ENCODE measurements at regions not wholly inside any gene's neighbourhood (a gene's known extent, or its start where the extent isn't known, plus 50 kb on each side); places are given as distances from the start of the nearest gene placed in this dataset.
"Not testable (repeated sequence)": the region's sequence is repeated elsewhere in the genome, so short reads cannot be mapped to it uniquely, and the experiment has no call there.

- no peak overlapping the region for H3K4me2 ChIP-seq (replicated peaks; ENCODE audit: low read depth, low read length, poor library complexity, severe bottlenecking)
- ATAC-seq (ENCODE audit: low read depth) (no peak), DNase-seq (no peak)
- POLR2A ChIA-PET: no interaction called here
- WGBS (ENCODE audit: insufficient coverage): 100% methylated on average over 2 of the region's 4 CpGs
- H3K9ac ChIP-seq (ENCODE audit: low read length): no peak overlapping the region
- CTCF ChIA-PET: no interaction called here
- peaks cover 2% of the 10 kb centered on the region for H3K4me1 Mint-ChIP-seq
- H3K9me3 ChIP-seq (ENCODE audit: control extremely low read depth in 1 of 3, control insufficient read depth in 2 of 3, insufficient read depth in 1 of 3, low read length in 2 of 3): no peaks in the 10 kb centered on the region
- peaks cover 1% of the 10 kb centered on the region in 2 donors for H3K4me1 ChIP-seq (ENCODE audit: control insufficient read depth in 2 of 2, insufficient read depth in 2 of 2, low read length in 2 of 2)
- H3K9me3 Mint-ChIP-seq (ENCODE audit: insufficient read depth): no peaks in the 10 kb centered on the region
- H2AFZ ChIP-seq (ENCODE audit: insufficient read depth, low read depth, low read length, poor library complexity, severe bottlenecking): no peak overlapping the region
- no peak overlapping the region for H3K27ac Mint-ChIP-seq
- H3K4me3 ChIP-seq (ENCODE audit: control extremely low read depth in 1 of 5, extremely low read depth in 1 of 5, insufficient read depth in 1 of 5, low read depth in 2 of 5, low read length in 4 of 5): no peak overlapping the region
- peaks cover 16% of the 10 kb centered on the region for H3K27me3 Mint-ChIP-seq
- no peaks in the 10 kb centered on the region for H3K79me2 ChIP-seq (ENCODE audit: control insufficient read depth, insufficient read depth, low read length)
- H3K36me3 ChIP-seq (replicated peaks in 1 of 2; ENCODE audit: control extremely low read depth in 1 of 2, control insufficient read depth in 1 of 2, extremely low read depth in 1 of 2, insufficient read depth in 2 of 2, low read length in 1 of 2): no peaks in the 10 kb centered on the region
- no peaks in the 10 kb centered on the region for H4K20me1 ChIP-seq (ENCODE audit: control insufficient read depth, insufficient read depth, low read length, poor library complexity, severe bottlenecking)
- no peak for TF ChIP-seq EZH2 (IDR thresholded peaks at IDR 0.05; ENCODE audit: borderline replicate concordance, insufficient read depth, low read depth, low read length, poor library complexity, severe bottlenecking)
- TF ChIP-seq CTCF (IDR thresholded peaks at IDR 0.05): no peak
- H3K27me3 ChIP-seq (replicated peaks in 1 of 4; ENCODE audit: control extremely low read depth in 1 of 4, control insufficient read depth in 3 of 4, insufficient read depth in 4 of 4, low read length in 3 of 4): peaks cover 0 to 3% (median 0%) of the 10 kb centered on the region in 4 experiments
- intact Hi-C loops (cut with micrococcal nuclease): no loop called here
- H3K27ac ChIP-seq (ENCODE audit: low read length in 2 of 2): no peak overlapping the region
- H3K4me3 Mint-ChIP-seq: no peak overlapping the region
Observed at GRCh38 chr7:24448038-24448437, 125.2 kb upstream of the PALS2 start.

GRCh38 chr7:24449416-24449815, 123.8 kb upstream of the PALS2 start:
- H3K4me3 Mint-ChIP-seq; H3K9me3 ChIP-seq (ENCODE audit: control extremely low read depth in 1 of 3, control insufficient read depth in 2 of 3, insufficient read depth in 1 of 3, low read length in 2 of 3); H3K4me3 ChIP-seq (ENCODE audit: control extremely low read depth in 1 of 5, extremely low read depth in 1 of 5, insufficient read depth in 1 of 5, low read depth in 2 of 5, low read length in 4 of 5); H4K20me1 ChIP-seq (ENCODE audit: control insufficient read depth, insufficient read depth, low read length, poor library complexity, severe bottlenecking); H3K27me3 ChIP-seq (replicated peaks in 1 of 4; ENCODE audit: control extremely low read depth in 1 of 4, control insufficient read depth in 3 of 4, insufficient read depth in 4 of 4, low read length in 3 of 4); H3K4me1 ChIP-seq (ENCODE audit: control insufficient read depth in 2 of 2, insufficient read depth in 2 of 2, low read length in 2 of 2); H3K4me1 Mint-ChIP-seq; intact Hi-C loops (cut with micrococcal nuclease); H3K9me3 Mint-ChIP-seq (ENCODE audit: insufficient read depth); H3K36me3 ChIP-seq (replicated peaks in 1 of 2; ENCODE audit: control extremely low read depth in 1 of 2, control insufficient read depth in 1 of 2, extremely low read depth in 1 of 2, insufficient read depth in 2 of 2, low read length in 1 of 2); H3K27ac ChIP-seq (ENCODE audit: low read length in 2 of 2); CTCF ChIA-PET; POLR2A ChIA-PET; DNase-seq; H3K27ac Mint-ChIP-seq; H3K4me2 ChIP-seq (replicated peaks; ENCODE audit: low read depth, low read length, poor library complexity, severe bottlenecking); H3K9ac ChIP-seq (ENCODE audit: low read length); ATAC-seq (ENCODE audit: low read depth); H2AFZ ChIP-seq (ENCODE audit: insufficient read depth, low read depth, low read length, poor library complexity, severe bottlenecking); H3K79me2 ChIP-seq (ENCODE audit: control insufficient read depth, insufficient read depth, low read length): not testable (repeated sequence)
- 100% methylated on average over 1 of the region's 5 CpGs for WGBS (ENCODE audit: insufficient coverage)
- peaks cover 16% of the 10 kb centered on the region for H3K27me3 Mint-ChIP-seq

Data from B cell (primary cell).